ENCODE measurements at regions not wholly inside any gene's neighbourhood (a gene's known extent, or its start where the extent isn't known, plus 50 kb on each side); places are given as distances from the start of the nearest gene placed in this dataset.

DNA sequence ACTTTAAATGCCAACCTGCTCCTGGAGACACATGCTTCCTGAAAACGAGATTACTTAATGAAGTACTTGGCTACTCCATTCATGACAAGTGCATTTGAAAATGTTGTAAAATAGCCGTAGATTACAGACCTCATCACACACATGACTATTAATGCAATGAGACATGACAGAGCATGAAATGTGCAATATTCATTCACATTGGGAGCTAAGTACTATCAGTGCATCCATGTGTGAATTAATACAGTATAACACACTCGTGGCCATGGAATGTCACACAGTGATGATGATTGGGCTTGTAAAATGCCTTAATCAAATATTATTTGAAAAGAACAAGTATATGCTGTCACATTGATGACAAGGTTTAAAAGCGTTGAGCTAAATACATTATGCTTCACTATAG lies 407.0 kb downstream of the AMY1C start:
- TF ChIP-seq, protein P1, sequence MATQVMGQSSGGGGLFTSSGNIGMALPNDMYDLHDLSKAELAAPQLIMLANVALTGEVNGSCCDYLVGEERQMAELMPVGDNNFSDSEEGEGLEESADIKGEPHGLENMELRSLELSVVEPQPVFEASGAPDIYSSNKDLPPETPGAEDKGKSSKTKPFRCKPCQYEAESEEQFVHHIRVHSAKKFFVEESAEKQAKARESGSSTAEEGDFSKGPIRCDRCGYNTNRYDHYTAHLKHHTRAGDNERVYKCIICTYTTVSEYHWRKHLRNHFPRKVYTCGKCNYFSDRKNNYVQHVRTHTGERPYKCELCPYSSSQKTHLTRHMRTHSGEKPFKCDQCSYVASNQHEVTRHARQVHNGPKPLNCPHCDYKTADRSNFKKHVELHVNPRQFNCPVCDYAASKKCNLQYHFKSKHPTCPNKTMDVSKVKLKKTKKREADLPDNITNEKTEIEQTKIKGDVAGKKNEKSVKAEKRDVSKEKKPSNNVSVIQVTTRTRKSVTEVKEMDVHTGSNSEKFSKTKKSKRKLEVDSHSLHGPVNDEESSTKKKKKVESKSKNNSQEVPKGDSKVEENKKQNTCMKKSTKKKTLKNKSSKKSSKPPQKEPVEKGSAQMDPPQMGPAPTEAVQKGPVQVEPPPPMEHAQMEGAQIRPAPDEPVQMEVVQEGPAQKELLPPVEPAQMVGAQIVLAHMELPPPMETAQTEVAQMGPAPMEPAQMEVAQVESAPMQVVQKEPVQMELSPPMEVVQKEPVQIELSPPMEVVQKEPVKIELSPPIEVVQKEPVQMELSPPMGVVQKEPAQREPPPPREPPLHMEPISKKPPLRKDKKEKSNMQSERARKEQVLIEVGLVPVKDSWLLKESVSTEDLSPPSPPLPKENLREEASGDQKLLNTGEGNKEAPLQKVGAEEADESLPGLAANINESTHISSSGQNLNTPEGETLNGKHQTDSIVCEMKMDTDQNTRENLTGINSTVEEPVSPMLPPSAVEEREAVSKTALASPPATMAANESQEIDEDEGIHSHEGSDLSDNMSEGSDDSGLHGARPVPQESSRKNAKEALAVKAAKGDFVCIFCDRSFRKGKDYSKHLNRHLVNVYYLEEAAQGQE (IDR thresholded peaks at IDR 0.05; ENCODE audit: insufficient read depth in 1 of 2, low read depth in 2 of 2, low read length in 1 of 2), result no peak
- TF ChIP-seq, protein P2, sequence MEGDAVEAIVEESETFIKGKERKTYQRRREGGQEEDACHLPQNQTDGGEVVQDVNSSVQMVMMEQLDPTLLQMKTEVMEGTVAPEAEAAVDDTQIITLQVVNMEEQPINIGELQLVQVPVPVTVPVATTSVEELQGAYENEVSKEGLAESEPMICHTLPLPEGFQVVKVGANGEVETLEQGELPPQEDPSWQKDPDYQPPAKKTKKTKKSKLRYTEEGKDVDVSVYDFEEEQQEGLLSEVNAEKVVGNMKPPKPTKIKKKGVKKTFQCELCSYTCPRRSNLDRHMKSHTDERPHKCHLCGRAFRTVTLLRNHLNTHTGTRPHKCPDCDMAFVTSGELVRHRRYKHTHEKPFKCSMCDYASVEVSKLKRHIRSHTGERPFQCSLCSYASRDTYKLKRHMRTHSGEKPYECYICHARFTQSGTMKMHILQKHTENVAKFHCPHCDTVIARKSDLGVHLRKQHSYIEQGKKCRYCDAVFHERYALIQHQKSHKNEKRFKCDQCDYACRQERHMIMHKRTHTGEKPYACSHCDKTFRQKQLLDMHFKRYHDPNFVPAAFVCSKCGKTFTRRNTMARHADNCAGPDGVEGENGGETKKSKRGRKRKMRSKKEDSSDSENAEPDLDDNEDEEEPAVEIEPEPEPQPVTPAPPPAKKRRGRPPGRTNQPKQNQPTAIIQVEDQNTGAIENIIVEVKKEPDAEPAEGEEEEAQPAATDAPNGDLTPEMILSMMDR (IDR thresholded peaks at IDR 0.05), result no peak
- TF ChIP-seq TCF7L2 (IDR thresholded peaks at IDR 0.05; ENCODE audit: low read depth, low read length) (no peak), SIN3A (IDR thresholded peaks at IDR 0.05; ENCODE audit: borderline replicate concordance, insufficient read depth, low read depth, low read length) (no peak), POLR2AphosphoS5 (IDR thresholded peaks at IDR 0.05; ENCODE audit: low read depth, low read length) (no peak)
- CTCF ChIA-PET, result no interaction called here
- POLR2A ChIA-PET, result no interaction called here
- ATAC-seq (no peak), DNase-seq (ENCODE audit: low read depth, low spot score) (no peak)
- no peaks in the 10 kb centered on the region for H3K9me3 ChIP-seq (ENCODE audit: control insufficient read depth, insufficient read depth, low read depth, low read length)
- H3K4me1 ChIP-seq (ENCODE audit: control insufficient read depth, insufficient read depth, low read length), result no peaks in the 10 kb centered on the region
- H3K4me3 ChIP-seq (ENCODE audit: low read depth in 2 of 2, low read length in 2 of 2), result no peak overlapping the region
- no peak overlapping the region for H3K27ac ChIP-seq (ENCODE audit: low read length)
- no TSS peak for BruUV-seq (replicated peaks)
- intact Hi-C loops (cut with micrococcal nuclease; ENCODE audit: unreplicated experiment), result no loop called here
- H3K27me3 ChIP-seq (ENCODE audit: control insufficient read depth, insufficient read depth, low read length), result no peaks in the 10 kb centered on the region
- no peaks in the 10 kb centered on the region for H3K36me3 ChIP-seq (ENCODE audit: control insufficient read depth, insufficient read depth, low read length)
- in situ Hi-C loops (cut with HindIII; ENCODE audit: low pct_unique_long_range_greater_than_20kb, low sequenced_read_pairs), result no loop called here

DNA sequence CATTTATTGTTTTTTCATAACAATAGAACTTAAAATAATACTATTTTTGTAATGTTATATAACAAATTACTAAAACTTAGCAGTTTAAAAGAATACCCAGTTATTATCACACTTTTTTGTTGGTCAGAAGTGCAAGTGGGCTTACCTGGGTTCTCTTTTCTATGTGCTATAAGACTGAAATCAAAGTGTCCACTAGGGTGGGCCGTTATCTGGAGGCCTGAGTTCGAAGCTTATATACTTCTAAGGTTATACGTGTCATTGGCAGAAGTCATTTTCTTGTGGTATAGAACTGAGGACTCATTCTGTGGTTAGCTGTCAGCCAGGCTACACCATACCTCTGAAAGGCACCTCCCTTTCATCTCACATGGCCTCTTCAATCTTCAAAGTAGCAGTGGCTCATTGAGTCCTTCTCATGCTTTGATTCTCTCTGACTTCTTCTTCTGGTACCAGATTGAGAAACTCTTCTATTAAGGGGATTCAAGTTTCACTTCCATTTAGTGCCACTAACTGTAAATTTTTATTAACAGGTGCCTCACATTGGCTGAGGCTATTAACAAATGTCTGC lies 414.3 kb downstream of the AMY1C start:
- DNase-seq (ENCODE audit: low read depth, low spot score) (no peak), ATAC-seq (no peak)
- TF ChIP-seq, protein P2 (IDR thresholded peaks at IDR 0.05), result no peak
- no peak for TF ChIP-seq TCF7L2 (IDR thresholded peaks at IDR 0.05; ENCODE audit: low read depth, low read length)
- TF ChIP-seq POLR2AphosphoS5 (IDR thresholded peaks at IDR 0.05; ENCODE audit: low read depth, low read length), result no peak
- TF ChIP-seq, protein P1 (IDR thresholded peaks at IDR 0.05; ENCODE audit: insufficient read depth in 1 of 2, low read depth in 2 of 2, low read length in 1 of 2), result no peak
- TF ChIP-seq SIN3A (IDR thresholded peaks at IDR 0.05; ENCODE audit: borderline replicate concordance, insufficient read depth, low read depth, low read length), result no peak
- H3K4me1 ChIP-seq (ENCODE audit: control insufficient read depth, insufficient read depth, low read length), result no peaks in the 10 kb centered on the region
- in situ Hi-C loops (cut with HindIII; ENCODE audit: low pct_unique_long_range_greater_than_20kb, low sequenced_read_pairs) (no loop called here), intact Hi-C loops (cut with micrococcal nuclease; ENCODE audit: unreplicated experiment) (no loop called here)
- ChIA-PET CTCF (no interaction called here), POLR2A (no interaction called here)
- no TSS peak for BruUV-seq (replicated peaks)
- no peaks in the 10 kb centered on the region for H3K27me3 ChIP-seq (ENCODE audit: control insufficient read depth, insufficient read depth, low read length)
- no peak overlapping the region for H3K27ac ChIP-seq (ENCODE audit: low read length)
- H3K36me3 ChIP-seq (ENCODE audit: control insufficient read depth, insufficient read depth, low read length), result no peaks in the 10 kb centered on the region
- no peaks in the 10 kb centered on the region for H3K9me3 ChIP-seq (ENCODE audit: control insufficient read depth, insufficient read depth, low read depth, low read length)
- no peak overlapping the region for H3K4me3 ChIP-seq (ENCODE audit: low read depth in 2 of 2, low read length in 2 of 2)

Measured in Panc1 (cell line).